Natural killer cell (primary cell): ENCODE measurements at regions not wholly inside any gene's neighbourhood (a gene's known extent, or its start where the extent isn't known, plus 50 kb on each side); places are given as distances from the start of the nearest gene placed in this dataset.

Experiments used
- ATAC-seq, 3 donors: fragments of 150-1000 bp in 2 of 3; fragments of 200-7000 bp in 1 of 3; cut with Tn5 transposase; 1 replicate in 1 of 3; 2 replicates in 2 of 3; pipeline ENCODE4 v1.10.0; 2021; ENCODE audit warnings: mild to moderate bottlenecking in 2 of 3, moderate library complexity in 2 of 3
- DNase-seq, 2 donors: peaks; one replicate each; pipeline versions ENCODE4 v3.0.0 to v3.0.0-alpha.2; 2013 to 2021; ENCODE audit warnings: mixed read lengths in 1 of 2
- H3K27ac ChIP-seq: one replicate; pipeline ENCODE4 v1.5.1; 2013; ENCODE audit warnings: mild to moderate bottlenecking, low read length
- H3K27me3 ChIP-seq: one replicate; pipeline ENCODE4 v1.6.1; 2013; ENCODE audit warnings: low read length; ENCODE audit not compliant: control insufficient read depth, insufficient read depth
- H3K36me3 ChIP-seq: one replicate; pipeline ENCODE4 v1.6.1; 2013; ENCODE audit warnings: low read length; ENCODE audit not compliant: control insufficient read depth, insufficient read depth
- H3K4me1 ChIP-seq: one replicate; pipeline ENCODE4 v1.6.1; 2013; ENCODE audit warnings: low read length; ENCODE audit not compliant: control insufficient read depth, insufficient read depth
- H3K4me3 ChIP-seq: one replicate; pipeline ENCODE4 v1.5.1; 2013; ENCODE audit warnings: low read length
- H3K9me3 ChIP-seq: one replicate; pipeline ENCODE4 v1.6.1; 2013; ENCODE audit warnings: low read length; ENCODE audit not compliant: control insufficient read depth, insufficient read depth
- H3K27ac Mint-ChIP-seq, 2 donors: one replicate each; pipeline ENCODE4 v1.8.0; 2022; ENCODE audit warnings: mild to moderate bottlenecking in 2 of 2, mixed read lengths in 2 of 2, moderate library complexity in 1 of 2
- H3K27me3 Mint-ChIP-seq, 2 donors: one replicate each; pipeline ENCODE4 v1.8.0; 2022; ENCODE audit warnings: low read depth in 2 of 2, mixed read lengths in 2 of 2
- H3K36me3 Mint-ChIP-seq: one replicate; pipeline ENCODE4 v1.8.0; 2022; ENCODE audit warnings: mixed read lengths
- H3K4me1 Mint-ChIP-seq, 2 donors: one replicate each; pipeline ENCODE4 v1.8.0; 2022; ENCODE audit warnings: mixed read lengths in 2 of 2
- H3K4me3 Mint-ChIP-seq: one replicate; pipeline ENCODE4 v1.8.0; 2022; ENCODE audit warnings: mild to moderate bottlenecking, moderate library complexity, mixed read lengths
- H3K9me3 Mint-ChIP-seq, 2 donors: one replicate each; pipeline ENCODE4 v1.8.0; 2022; ENCODE audit warnings: mixed read lengths in 2 of 2
- WGBS: methylation state at CpG from one replicate; pipeline ENCODE4 v1.1.7; 2013; ENCODE audit warnings: missing lambda C conversion rate; ENCODE audit not compliant: insufficient coverage; 5-methylcytosine and 5-hydroxymethylcytosine counted together
- intact Hi-C: fragments of 100-400 bp; cut with micrococcal nuclease; formaldehyde crosslinking; loops from one replicate; pipeline ENCODE4 v1.14.2; 2022
- TF ChIP-seq, protein P1 (sequence below): fragments of 200-600 bp; IDR thresholded peaks from one replicate; pipeline ENCODE4 v1.8.0; 2022; ENCODE audit warnings: antibody characterized with exemption

DNA sequence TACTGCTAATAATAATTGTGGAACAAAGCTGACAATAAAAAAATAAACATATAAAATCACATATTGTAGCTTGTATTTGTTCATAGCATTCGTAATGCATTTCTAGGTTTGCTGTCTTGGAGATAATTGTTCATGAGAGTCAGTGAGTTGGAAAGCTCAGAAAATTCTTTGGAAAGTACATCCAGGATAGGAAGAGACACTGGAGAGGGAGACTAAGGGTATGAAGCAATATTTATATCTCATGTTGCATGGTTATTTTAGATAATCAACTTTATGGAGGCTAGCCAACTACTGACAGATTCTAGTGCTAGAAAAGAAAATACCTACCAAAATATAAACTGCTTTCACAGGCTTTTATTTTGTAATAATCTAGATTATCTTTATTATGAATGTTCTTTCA lies 1095.2 kb downstream of the FSCB start:
- 86% methylated on average over 1 of the region's 1 CpG for WGBS
- H3K4me1 ChIP-seq = no peaks in the 10 kb centered on the region
- peaks cover 11 to 15% of the 10 kb centered on the region in 2 donors for H3K9me3 Mint-ChIP-seq

DNA sequence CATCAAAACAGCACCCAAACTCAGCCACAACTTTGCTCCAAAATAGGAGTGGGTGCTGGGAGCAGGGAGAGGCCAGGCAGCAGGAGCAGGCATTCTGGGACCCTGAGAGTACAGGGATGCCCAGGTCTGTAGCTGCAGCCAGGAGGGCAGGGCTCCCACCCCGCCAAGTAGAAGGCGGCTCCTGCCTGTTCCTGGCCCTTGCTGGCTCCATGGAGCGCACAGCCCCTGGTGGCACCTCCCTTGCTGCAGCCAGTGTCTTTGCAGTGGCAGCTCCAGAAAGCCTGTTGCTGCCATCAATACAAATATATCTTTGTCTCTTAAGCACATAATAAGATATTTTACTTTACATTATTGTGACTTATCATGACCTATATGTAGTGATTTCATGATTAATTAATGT lies 1096.5 kb downstream of the FSCB start:
- Mint-ChIP-seq H3K27ac (no peak overlapping the region), H3K4me1 (no peaks in the 10 kb centered on the region), H3K36me3 (peaks cover 7% of the 10 kb centered on the region), H3K4me3 (no peak overlapping the region), H3K9me3 (peaks cover 7 to 13% of the 10 kb centered on the region in 2 donors), H3K27me3 (no peaks in the 10 kb centered on the region)
- intact Hi-C loops = no loop called here
- 80% methylated on average over 3 of the region's 3 CpGs for WGBS
- Histone ChIP-seq H3K4me1 (no peaks in the 10 kb centered on the region), H3K27me3 (no peaks in the 10 kb centered on the region), H3K9me3 (no peaks in the 10 kb centered on the region), H3K4me3 (no peak overlapping the region), H3K27ac (no peak overlapping the region), H3K36me3 (no peaks in the 10 kb centered on the region)
- DNase-seq (no peak), ATAC-seq (no peak)
- TF ChIP-seq, protein P1, sequence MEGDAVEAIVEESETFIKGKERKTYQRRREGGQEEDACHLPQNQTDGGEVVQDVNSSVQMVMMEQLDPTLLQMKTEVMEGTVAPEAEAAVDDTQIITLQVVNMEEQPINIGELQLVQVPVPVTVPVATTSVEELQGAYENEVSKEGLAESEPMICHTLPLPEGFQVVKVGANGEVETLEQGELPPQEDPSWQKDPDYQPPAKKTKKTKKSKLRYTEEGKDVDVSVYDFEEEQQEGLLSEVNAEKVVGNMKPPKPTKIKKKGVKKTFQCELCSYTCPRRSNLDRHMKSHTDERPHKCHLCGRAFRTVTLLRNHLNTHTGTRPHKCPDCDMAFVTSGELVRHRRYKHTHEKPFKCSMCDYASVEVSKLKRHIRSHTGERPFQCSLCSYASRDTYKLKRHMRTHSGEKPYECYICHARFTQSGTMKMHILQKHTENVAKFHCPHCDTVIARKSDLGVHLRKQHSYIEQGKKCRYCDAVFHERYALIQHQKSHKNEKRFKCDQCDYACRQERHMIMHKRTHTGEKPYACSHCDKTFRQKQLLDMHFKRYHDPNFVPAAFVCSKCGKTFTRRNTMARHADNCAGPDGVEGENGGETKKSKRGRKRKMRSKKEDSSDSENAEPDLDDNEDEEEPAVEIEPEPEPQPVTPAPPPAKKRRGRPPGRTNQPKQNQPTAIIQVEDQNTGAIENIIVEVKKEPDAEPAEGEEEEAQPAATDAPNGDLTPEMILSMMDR = no peak

More for the DNA sequence above, 1095.2 kb downstream of the FSCB start:
- no peak for ATAC-seq
- H3K27me3 ChIP-seq = no peaks in the 10 kb centered on the region
- no peak overlapping the region for H3K4me3 Mint-ChIP-seq
- no peak for DNase-seq
- H3K4me1 Mint-ChIP-seq = no peaks in the 10 kb centered on the region
- no peak overlapping the region for H3K27ac Mint-ChIP-seq
- no peaks in the 10 kb centered on the region for H3K36me3 ChIP-seq
- no peak overlapping the region for H3K27ac ChIP-seq
- peaks cover 5% of the 10 kb centered on the region for H3K36me3 Mint-ChIP-seq
- no peaks in the 10 kb centered on the region for H3K9me3 ChIP-seq
- no peak overlapping the region for H3K4me3 ChIP-seq
- intact Hi-C loops = no loop called here
- TF ChIP-seq, protein P1 = no peak
- H3K27me3 Mint-ChIP-seq = no peaks in the 10 kb centered on the region

DNA sequence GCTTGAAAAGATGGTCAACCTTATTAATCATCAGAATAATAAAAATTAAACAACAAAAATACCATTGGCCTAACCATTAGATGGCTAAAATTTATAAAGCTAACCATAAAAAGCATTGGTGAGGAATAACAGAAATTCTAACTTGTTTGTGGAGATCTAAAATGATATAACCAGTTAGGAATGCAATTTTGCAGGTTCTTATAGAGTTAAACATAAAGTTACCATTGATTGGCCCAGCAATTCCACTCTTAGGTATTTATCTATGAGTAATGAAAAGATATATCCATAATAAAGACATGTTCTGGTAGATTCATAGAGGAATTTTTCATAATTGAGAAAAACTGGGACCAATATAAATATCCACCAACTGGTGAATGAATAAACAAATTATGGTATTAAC lies 1098.6 kb downstream of the FSCB start:
- H3K4me3 ChIP-seq = no peak overlapping the region
- no peaks in the 10 kb centered on the region for H3K4me1 ChIP-seq
- DNase-seq = no peak
- Mint-ChIP-seq H3K36me3 (peaks cover 14% of the 10 kb centered on the region), H3K4me1 (no peaks in the 10 kb centered on the region), H3K4me3 (no peak overlapping the region), H3K9me3 (peaks cover 13 to 17% of the 10 kb centered on the region in 2 donors), H3K27me3 (no peaks in the 10 kb centered on the region), H3K27ac (no peak overlapping the region)
- H3K9me3 ChIP-seq = no peaks in the 10 kb centered on the region
- TF ChIP-seq, protein P1 = no peak
- intact Hi-C loops = no loop called here
- H3K27me3 ChIP-seq = no peaks in the 10 kb centered on the region
- H3K36me3 ChIP-seq = no peaks in the 10 kb centered on the region
- ATAC-seq = no peak
- H3K27ac ChIP-seq = no peak overlapping the region

DNA sequence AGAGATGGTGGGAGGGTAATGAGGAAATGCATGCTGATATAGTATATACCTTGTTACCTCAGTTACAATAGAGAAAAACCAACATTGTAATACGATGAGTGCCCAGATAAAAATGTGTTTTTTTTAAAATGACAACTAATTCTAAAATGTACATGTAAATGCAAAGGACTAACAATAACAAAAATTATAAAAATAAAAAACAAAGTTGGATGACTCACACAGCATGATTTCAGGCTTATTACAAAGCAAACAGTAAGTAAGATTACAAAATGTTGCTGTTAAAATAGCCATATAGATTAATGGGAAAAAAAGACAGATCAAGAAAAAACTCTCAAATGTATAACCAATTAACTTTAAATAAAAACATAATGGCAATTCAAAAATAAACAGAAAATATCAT lies 1099.4 kb downstream of the FSCB start:
- Mint-ChIP-seq H3K4me1 (no peaks in the 10 kb centered on the region), H3K27ac (no peak overlapping the region), H3K9me3 (peaks cover 11 to 17% of the 10 kb centered on the region in 2 donors), H3K36me3 (peaks cover 14% of the 10 kb centered on the region), H3K4me3 (no peak overlapping the region), H3K27me3 (no peaks in the 10 kb centered on the region)
- Histone ChIP-seq H3K27ac (no peak overlapping the region), H3K27me3 (no peaks in the 10 kb centered on the region), H3K4me3 (no peak overlapping the region), H3K9me3 (no peaks in the 10 kb centered on the region), H3K4me1 (no peaks in the 10 kb centered on the region), H3K36me3 (no peaks in the 10 kb centered on the region)
- TF ChIP-seq, protein P1 = no peak
- no CpG with 5 or more reads among the region's 1 CpG for WGBS
- ATAC-seq (no peak), DNase-seq (no peak)
- intact Hi-C loops = no loop called here
